IMR-90 (cell line): ENCODE measurements at regions not wholly inside any gene's neighbourhood (a gene's known extent, or its start where the extent isn't known, plus 50 kb on each side); places are given as distances from the start of the nearest gene placed in this dataset.

Experiments
- ATAC-seq: fragments of 200-7000 bp; cut with Tn5 transposase; 2 replicates; pipeline ENCODE4 v1.9.1; 2020; ENCODE audit warnings: low read depth, mild to moderate bottlenecking, moderate library complexity
- BruUV-seq: library from RNA; stranded (reverse); fragments of 400-500 nt; replicated peaks from 2 replicates; lab custom pipeline; 2021; lab: Mats Ljungman, UMichigan
- CTCF ChIA-PET: fragments of 300-600 bp; formaldehyde crosslinking; extraction: SDS; loops from one replicate; lab custom pipeline; 2021; ENCODE audit warnings: antibody characterized with exemption; lab: Yijun Ruan, JAX
- POLR2A ChIA-PET: fragments of 300-600 bp; sonication (Branson Sonifier 250); formaldehyde crosslinking; loops from one replicate; lab custom pipeline; 2022; ENCODE audit warnings: antibody characterized with exemption; ENCODE audit not compliant: unreplicated experiment; lab: Charles Lee
- DNase-seq: peaks from one replicate; pipeline ENCODE4 v3.0.0; 2013
- H2AFZ ChIP-seq: replicated peaks from 2 replicates; pipeline ENCODE3; 2013; ENCODE audit warnings: low read length, mild to moderate bottlenecking; ENCODE audit not compliant: poor library complexity
- H2AK5ac ChIP-seq: 2 replicates; pipeline ENCODE4 v1.6.1; 2013; ENCODE audit warnings: low read depth, low read length, inconsistent platforms
- H2AK9ac ChIP-seq: replicated peaks from 2 replicates; pipeline ENCODE3; 2013; ENCODE audit warnings: mild to moderate bottlenecking, low read depth, low read length, moderate library complexity; ENCODE audit not compliant: poor library complexity
- H2BK120ac ChIP-seq: 2 replicates; pipeline ENCODE4 v1.6.1; 2013; ENCODE audit warnings: low read depth, low read length, inconsistent platforms
- H2BK15ac ChIP-seq: 3 replicates; pipeline ENCODE4 v1.6.1; 2013; ENCODE audit warnings: low read depth, low read length, inconsistent platforms
- H2BK20ac ChIP-seq: 2 replicates; pipeline ENCODE4 v1.6.1; 2013; ENCODE audit warnings: low read depth, mild to moderate bottlenecking, inconsistent platforms, low read length, moderate library complexity
- H2BK5ac ChIP-seq: 2 replicates; pipeline ENCODE4 v1.6.1; 2013; ENCODE audit warnings: mild to moderate bottlenecking, low read depth, low read length, inconsistent platforms; ENCODE audit not compliant: poor library complexity, severe bottlenecking
- H3K14ac ChIP-seq: replicated peaks from 2 replicates; pipeline ENCODE4 v1.6.1; 2013; ENCODE audit warnings: low read depth, low read length, inconsistent platforms
- H3K18ac ChIP-seq: 2 replicates; pipeline ENCODE4 v1.6.1; 2013; ENCODE audit warnings: low read depth, low read length, control low read depth
- H3K23ac ChIP-seq: 2 replicates; pipeline ENCODE4 v1.6.1; 2013; ENCODE audit warnings: low read depth, low read length, inconsistent platforms
- H3K27ac ChIP-seq: 2 replicates; pipeline ENCODE4 v1.5.1; 2013; ENCODE audit warnings: mild to moderate bottlenecking, control low read depth, low read length; ENCODE audit not compliant: insufficient read depth
- H3K27me3 ChIP-seq: 2 replicates; pipeline ENCODE4 v1.6.1; 2013; ENCODE audit warnings: low read length; ENCODE audit not compliant: control insufficient read depth, insufficient read depth
- H3K36me3 ChIP-seq: 2 replicates; pipeline ENCODE4 v1.6.1; 2013; ENCODE audit warnings: low read length, mixed read lengths; ENCODE audit not compliant: control insufficient read depth, insufficient read depth
- H3K4ac ChIP-seq: 2 replicates; pipeline ENCODE4 v1.6.1; 2013; ENCODE audit warnings: low read depth, low read length, inconsistent platforms
- H3K4me1 ChIP-seq: 2 replicates; pipeline ENCODE4 v1.6.1; 2013; ENCODE audit warnings: low read length, mixed read lengths; ENCODE audit not compliant: control insufficient read depth, insufficient read depth
- H3K4me2 ChIP-seq: 2 replicates; pipeline ENCODE4 v1.6.1; 2013; ENCODE audit warnings: low read depth, mild to moderate bottlenecking, control low read depth, low read length, moderate library complexity
- H3K4me3 ChIP-seq: 2 replicates; pipeline ENCODE4 v1.5.1; 2013; ENCODE audit warnings: low read depth, mild to moderate bottlenecking, control low read depth, low read length, moderate library complexity; ENCODE audit not compliant: insufficient read depth
- H3K56ac ChIP-seq: 2 replicates; pipeline ENCODE4 v1.6.1; 2013; ENCODE audit warnings: low read length, inconsistent platforms; ENCODE audit not compliant: insufficient read depth; ENCODE audit errors: extremely low read depth
- H3K79me1 ChIP-seq, 2 experiments: 2 replicates each; pipeline ENCODE4 v1.6.1; 2013; ENCODE audit warnings: low read length in 2 of 2, inconsistent platforms in 1 of 2, low read depth in 1 of 2
- H3K9ac ChIP-seq: 2 replicates; pipeline ENCODE4 v1.6.1; 2013; ENCODE audit warnings: low read depth, low read length, control low read depth
- H3K9me1 ChIP-seq: 2 replicates; pipeline ENCODE4 v1.6.1; 2013; ENCODE audit warnings: low read length, inconsistent platforms; ENCODE audit not compliant: insufficient read depth
- H3K9me3 ChIP-seq: 2 replicates; pipeline ENCODE4 v1.6.1; 2013; ENCODE audit warnings: low read length; ENCODE audit not compliant: control insufficient read depth, insufficient read depth
- H4K20me1 ChIP-seq: 2 replicates; pipeline ENCODE4 v1.6.1; 2013; ENCODE audit warnings: low read length, inconsistent platforms; ENCODE audit not compliant: insufficient read depth
- H4K5ac ChIP-seq: 2 replicates; pipeline ENCODE4 v1.6.1; 2013; ENCODE audit warnings: mild to moderate bottlenecking, low read depth, low read length, control low read depth
- H4K8ac ChIP-seq, 2 experiments: 2 replicates each; pipeline ENCODE4 v1.6.1; 2013; ENCODE audit warnings: low read depth in 2 of 2, low read length in 2 of 2, control low read depth in 1 of 2, inconsistent platforms in 1 of 2
- H4K91ac ChIP-seq: 2 replicates; pipeline ENCODE4 v1.6.1; 2013; ENCODE audit warnings: low read depth, low read length, inconsistent platforms; ENCODE audit not compliant: insufficient read depth
- CEBPB ChIP-seq: IDR thresholded peaks from 2 replicates; pipeline ENCODE4 v1.6.1; 2012; ENCODE audit warnings: low read depth, low read length, improper control_type of control experiment
- CHD1 ChIP-seq: IDR thresholded peaks from 2 replicates; pipeline ENCODE4 v1.6.1; 2012; ENCODE audit warnings: low read depth, low read length, improper control_type of control experiment
- MAZ ChIP-seq: IDR thresholded peaks from 2 replicates; pipeline ENCODE4 v1.6.1; 2012; ENCODE audit warnings: low read depth, mild to moderate bottlenecking, low read length, improper control_type of control experiment, moderate library complexity, borderline replicate concordance
- POLR2A ChIP-seq: IDR thresholded peaks from 2 replicates; pipeline ENCODE4 v1.6.1; 2012; ENCODE audit warnings: mild to moderate bottlenecking, low read depth, low read length
- RCOR1 ChIP-seq: IDR thresholded peaks from 2 replicates; pipeline ENCODE4 v1.6.1; 2012; ENCODE audit warnings: mild to moderate bottlenecking, low read length, improper control_type of control experiment; ENCODE audit not compliant: insufficient replicate concordance
- RFX5 ChIP-seq: IDR thresholded peaks from 2 replicates; pipeline ENCODE4 v1.8.0; 2012; ENCODE audit warnings: low read depth, mild to moderate bottlenecking, low read length, moderate library complexity
- WGBS, 2 experiments: methylation state at CpG; one replicate each; pipeline versions ENCODE4 v1.1.5 to v1.1.7; 2013; ENCODE audit warnings: missing lambda C conversion rate in 2 of 2; ENCODE audit not compliant: insufficient read length in 1 of 2; ENCODE audit errors: extremely low coverage in 2 of 2; 5-methylcytosine and 5-hydroxymethylcytosine counted together
- dilution Hi-C: fragments of 300-500 bp; cut with HindIII; formaldehyde crosslinking; loops from one replicate; pipeline ENCODE4 v1.14.3; 2018; ENCODE audit warnings: low sequenced_read_pairs; ENCODE audit not compliant: unreplicated experiment
- in situ Hi-C: fragments of 300-500 bp; cut with MboI; formaldehyde crosslinking; loops from 3 replicates; pipeline ENCODE4 v1.14.3; 2019; ENCODE audit warnings: low sequenced_read_pairs, inconsistent platforms, mixed read lengths
- intact Hi-C: fragments of 100-400 bp; cut with micrococcal nuclease; formaldehyde crosslinking; loops from 2 replicates; pipeline ENCODE4 v1.10.0; 2022

DNA sequence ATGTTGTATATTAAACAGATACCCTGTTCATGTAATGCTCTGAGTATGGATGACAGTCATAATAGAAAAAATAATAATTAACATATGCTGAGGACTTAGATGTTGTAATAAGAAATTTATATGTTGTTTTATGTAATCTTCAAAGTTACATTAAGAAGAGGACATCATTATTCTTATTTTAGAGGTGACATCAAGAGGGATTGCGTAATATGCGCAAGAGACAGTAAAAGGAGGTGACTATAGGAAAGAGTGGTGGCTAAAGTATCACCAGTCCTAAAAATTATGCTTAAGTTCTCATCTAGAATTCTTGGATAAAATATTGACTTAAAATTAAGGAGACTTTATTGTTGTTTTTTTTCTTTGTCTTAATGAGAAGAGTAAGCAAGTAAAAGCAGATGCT is 323.9 kb downstream of the KCNC2 start:
- H3K36me3 ChIP-seq = no peaks in the 10 kb centered on the region
- no peaks in the 10 kb centered on the region for H3K79me1 ChIP-seq
- H2AK5ac ChIP-seq = no peak overlapping the region
- no peak overlapping the region for H4K91ac ChIP-seq
- no peak overlapping the region for H3K18ac ChIP-seq
- no peak overlapping the region for H3K4me3 ChIP-seq
- no peak overlapping the region for H2AFZ ChIP-seq
- intact Hi-C loops (no loop called here), dilution Hi-C loops (no loop called here), in situ Hi-C loops (no loop called here)
- no peaks in the 10 kb centered on the region for H4K20me1 ChIP-seq
- H3K4me2 ChIP-seq = no peak overlapping the region
- no peak overlapping the region for H2BK120ac ChIP-seq
- CTCF ChIA-PET = no interaction called here
- no peaks in the 10 kb centered on the region for H3K27me3 ChIP-seq
- peaks cover 5% of the 10 kb centered on the region; the same call in 1 of the 2 replicates for H3K4me1 ChIP-seq
- no peaks in the 10 kb centered on the region for H3K9me1 ChIP-seq
- WGBS, 2 experiments = no CpG with 5 or more reads among the region's 2 CpGs
- H2AK9ac ChIP-seq = no peak overlapping the region
- no peak overlapping the region for H3K27ac ChIP-seq
- no peak overlapping the region for H3K14ac ChIP-seq
- no peak for TF ChIP-seq POLR2A
- no peak for TF ChIP-seq RCOR1
- no peak for TF ChIP-seq RFX5
- peak; percentile 84 for TF ChIP-seq CEBPB
- no peak for TF ChIP-seq MAZ
- TF ChIP-seq CHD1 = no peak
- H3K23ac ChIP-seq = no peak overlapping the region
- DNase-seq (no peak), ATAC-seq (no peak)
- H4K8ac ChIP-seq = no peak overlapping the region
- no peak overlapping the region for H4K5ac ChIP-seq
- H2BK20ac ChIP-seq = no peak overlapping the region
- no TSS peak for BruUV-seq
- no peak overlapping the region for H3K9ac ChIP-seq
- H3K9me3 ChIP-seq = no peaks in the 10 kb centered on the region
- POLR2A ChIA-PET = no interaction called here
- H2BK15ac ChIP-seq = no peak overlapping the region
- no peak overlapping the region for H2BK5ac ChIP-seq
- H3K4ac ChIP-seq = no peak overlapping the region
- no peak overlapping the region for H3K56ac ChIP-seq
